Vagina (tissue), 2 donors: ENCODE measurements at regions not wholly inside any gene's neighbourhood (a gene's known extent, or its start where the extent isn't known, plus 50 kb on each side); places are given as distances from the start of the nearest gene placed in this dataset.

Source experiments
- DNase-seq, 2 donors: peaks; one replicate each; pipeline ENCODE4 v3.0.0-alpha.2; 2017; ENCODE audit errors: extremely low spot score in 2 of 2
- H3K27ac ChIP-seq: fragments of 200-600 bp; sonication (generic); one replicate; pipeline ENCODE4 v1.5.1; 2019
- H3K27me3 ChIP-seq: fragments of 200-600 bp; sonication (generic); one replicate; pipeline ENCODE4 v1.5.1; 2019
- H3K36me3 ChIP-seq, 2 donors: fragments of 200-600 bp; sonication (generic); one replicate each; pipeline ENCODE4 v1.5.1; 2017 to 2019
- H3K4me1 ChIP-seq: fragments of 200-600 bp; sonication (generic); one replicate; pipeline ENCODE4 v1.5.1; 2019
- H3K4me3 ChIP-seq, 2 donors: fragments of 200-600 bp; sonication (generic); 1 replicate in 1 of 2; 2 replicates in 1 of 2; pipeline ENCODE4 v1.5.1; 2016 to 2019
- H3K9me3 ChIP-seq: fragments of 200-600 bp; sonication (generic); one replicate; pipeline ENCODE4 v1.5.1; 2019
- CTCF ChIP-seq, 3 experiments: fragments of 450-650 bp in 2 of 3; fragments of 200-600 bp in 1 of 3; sonication (generic) in 1 of 3; IDR thresholded peaks; one replicate each; pipeline ENCODE4 v1.5.1; 2017 to 2019; ENCODE audit warnings: antibody characterized with exemption in 3 of 3, mild to moderate bottlenecking in 2 of 3, moderate library complexity in 2 of 3
- POLR2A ChIP-seq, 2 donors: fragments of 450-650 bp; IDR thresholded peaks; one replicate each; pipeline ENCODE4 v1.6.1; 2017; ENCODE audit warnings: antibody characterized with exemption in 2 of 2, mild to moderate bottlenecking in 2 of 2, moderate library complexity in 2 of 2
- POLR2AphosphoS5 ChIP-seq, 2 donors: sonication (generic); formaldehyde crosslinking; IDR thresholded peaks; one replicate each; pipeline ENCODE4 v1.9.0; 2017; ENCODE audit warnings: antibody characterized with exemption in 2 of 2, mild to moderate bottlenecking in 2 of 2, low read depth in 1 of 2; ENCODE audit not compliant: insufficient read depth in 1 of 2
- intact Hi-C: fragments of 100-400 bp; cut with DNase I; formaldehyde crosslinking; loops from one replicate; pipeline ENCODE4 v1.15.1; 2023

DNA sequence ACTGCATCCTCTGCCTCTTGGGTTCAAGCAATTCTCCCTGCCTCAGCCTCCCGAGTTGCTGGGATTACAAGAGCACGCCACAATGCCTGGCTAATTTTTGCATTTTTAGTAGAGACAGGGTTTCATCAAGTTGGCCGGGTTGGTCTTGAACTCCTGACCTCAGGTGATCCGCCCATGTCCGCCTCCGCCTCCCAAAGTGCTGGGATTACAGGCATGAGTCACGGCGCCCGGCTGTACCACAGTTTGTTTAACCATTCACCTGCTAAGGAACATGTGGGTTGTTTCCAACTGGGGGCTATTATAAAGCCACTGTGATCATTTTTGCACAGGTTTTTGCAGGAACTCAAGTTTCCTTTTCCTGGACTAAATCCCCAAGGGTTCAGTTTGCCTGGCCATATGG lies 123.2 kb upstream of the RAP2B start:
- H3K36me3 ChIP-seq, result no peaks in the 10 kb centered on the region
- intact Hi-C loops, result no loop called here
- no peaks in the 10 kb centered on the region for H3K9me3 ChIP-seq
- H3K27me3 ChIP-seq, result no peaks in the 10 kb centered on the region
- no peak overlapping the region for H3K4me3 ChIP-seq
- peaks cover 4% of the 10 kb centered on the region for H3K4me1 ChIP-seq
- DNase-seq, result no peak
- no peak for TF ChIP-seq POLR2A (IDR thresholded peaks at IDR 0.05)
- no peak for TF ChIP-seq POLR2AphosphoS5 (IDR thresholded peaks at IDR 0.05; ENCODE audit: insufficient read depth in 1 of 2, low read depth in 1 of 2)
- TF ChIP-seq CTCF (IDR thresholded peaks at IDR 0.05), result no peak
- no peak overlapping the region for H3K27ac ChIP-seq

GRCh38 chr3:153041181-153041580 lies 120.8 kb upstream of the RAP2B start:
- DNase-seq, result no peak
- intact Hi-C loops, result loop anchor here (10.0 kb wide), 1 partner anchor 124 kb away; the partner anchor contains the start of gene RAP2B
- H3K27me3 ChIP-seq, result no peaks in the 10 kb centered on the region

DNA sequence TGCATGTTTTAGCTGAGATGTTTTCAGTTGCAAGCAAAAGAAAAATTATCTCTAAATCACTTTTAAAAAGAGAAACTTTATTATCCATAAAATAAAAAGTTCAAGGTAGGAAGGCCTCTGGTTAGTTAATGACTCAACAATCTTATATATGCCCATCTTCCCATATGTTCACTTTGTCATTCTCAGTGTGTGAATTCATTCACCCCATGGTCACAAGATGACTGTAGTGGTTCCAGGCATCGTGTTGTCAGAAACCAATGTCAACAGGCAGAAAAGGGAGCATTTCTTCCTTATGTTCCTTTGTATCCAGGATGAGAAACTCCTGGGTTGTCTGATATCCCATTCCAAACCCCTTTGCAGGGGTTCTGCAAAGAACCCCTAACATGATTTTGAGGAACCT lies 119.9 kb upstream of the RAP2B start:
- H3K36me3 ChIP-seq, result no peaks in the 10 kb centered on the region
- intact Hi-C loops, result loop anchor here (10.0 kb wide), 1 partner anchor 123 kb away; the partner anchor contains the start of gene RAP2B
- H3K27me3 ChIP-seq, result no peaks in the 10 kb centered on the region
- TF ChIP-seq POLR2AphosphoS5 (IDR thresholded peaks at IDR 0.05; ENCODE audit: insufficient read depth in 1 of 2, low read depth in 1 of 2), result no peak
- TF ChIP-seq CTCF (IDR thresholded peaks at IDR 0.05), result no peak
- TF ChIP-seq POLR2A (IDR thresholded peaks at IDR 0.05), result no peak
- H3K27ac ChIP-seq, result no peak overlapping the region
- peaks cover 4% of the 10 kb centered on the region for H3K4me1 ChIP-seq
- no peaks in the 10 kb centered on the region for H3K9me3 ChIP-seq
- no peak overlapping the region for H3K4me3 ChIP-seq
- DNase-seq, result no peak

More at GRCh38 chr3:153041181-153041580, 120.8 kb upstream of the RAP2B start:
- no peak for TF ChIP-seq POLR2AphosphoS5 (IDR thresholded peaks at IDR 0.05; ENCODE audit: insufficient read depth in 1 of 2, low read depth in 1 of 2)
- TF ChIP-seq CTCF (IDR thresholded peaks at IDR 0.05), result no peak
- no peak for TF ChIP-seq POLR2A (IDR thresholded peaks at IDR 0.05)
- H3K27ac ChIP-seq, result no peak overlapping the region
- H3K4me1 ChIP-seq, result peaks cover 4% of the 10 kb centered on the region
- no peak overlapping the region for H3K4me3 ChIP-seq
- H3K36me3 ChIP-seq, result no peaks in the 10 kb centered on the region
- H3K9me3 ChIP-seq, result no peaks in the 10 kb centered on the region

DNA sequence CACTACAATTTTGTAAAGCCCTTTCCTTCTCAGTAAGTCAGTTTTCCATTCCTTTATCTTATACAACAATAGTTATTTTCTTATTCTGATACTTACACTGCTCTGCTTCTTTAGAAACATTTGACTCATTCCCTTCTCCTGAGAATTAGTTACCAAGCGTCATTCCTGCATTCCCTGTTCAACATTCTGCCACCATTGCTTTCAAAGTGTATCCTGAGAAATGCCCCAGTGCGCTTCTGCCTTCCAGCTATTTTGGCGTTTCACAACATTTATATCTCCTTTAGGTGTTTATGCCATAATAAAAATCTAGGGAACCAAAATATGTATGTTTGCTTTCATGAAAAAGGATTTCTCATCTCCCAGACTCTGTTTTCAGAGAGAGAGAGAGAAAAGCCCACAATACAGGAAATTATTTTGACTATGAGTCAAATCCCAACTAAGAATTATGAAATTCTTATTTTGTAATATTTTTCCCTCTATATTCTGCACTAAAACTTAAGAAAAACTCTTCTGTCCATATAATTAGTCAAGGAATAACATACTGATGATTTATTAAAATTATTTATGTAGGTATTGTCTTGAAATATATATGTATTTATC lies 118.2 kb upstream of the RAP2B start:
- Histone ChIP-seq H3K36me3 (no peaks in the 10 kb centered on the region), H3K27me3 (no peaks in the 10 kb centered on the region), H3K9me3 (no peaks in the 10 kb centered on the region), H3K4me3 (no peak overlapping the region), H3K4me1 (peaks cover 4% of the 10 kb centered on the region), H3K27ac (no peak overlapping the region)
- TF ChIP-seq POLR2AphosphoS5 (IDR thresholded peaks at IDR 0.05; ENCODE audit: insufficient read depth in 1 of 2, low read depth in 1 of 2), result no peak
- TF ChIP-seq CTCF (IDR thresholded peaks at IDR 0.05), result no peak
- no peak for TF ChIP-seq POLR2A (IDR thresholded peaks at IDR 0.05)
- DNase-seq, result no peak
- intact Hi-C loops, result loop anchor here (10.0 kb wide), 1 partner anchor 121 kb away; the partner anchor contains the start of gene RAP2B

GRCh38 chr3:153045150-153045549 lies 116.9 kb upstream of the RAP2B start:
- no peak for DNase-seq
- H3K9me3 ChIP-seq, result no peaks in the 10 kb centered on the region
- peaks cover 4% of the 10 kb centered on the region for H3K4me1 ChIP-seq
- intact Hi-C loops, result loop anchor here (10.0 kb wide), 1 partner anchor 120 kb away; the partner anchor contains the start of gene RAP2B
- no peak overlapping the region for H3K27ac ChIP-seq
- no peaks in the 10 kb centered on the region for H3K27me3 ChIP-seq
- no peak for TF ChIP-seq POLR2A (IDR thresholded peaks at IDR 0.05)
- no peak for TF ChIP-seq POLR2AphosphoS5 (IDR thresholded peaks at IDR 0.05; ENCODE audit: insufficient read depth in 1 of 2, low read depth in 1 of 2)
- TF ChIP-seq CTCF (IDR thresholded peaks at IDR 0.05), result no peak
- H3K4me3 ChIP-seq, result no peak overlapping the region
- no peaks in the 10 kb centered on the region for H3K36me3 ChIP-seq
